Gastrocnemius medialis (tissue), 4 donors: ENCODE measurements at regions not wholly inside any gene's neighbourhood (a gene's known extent, or its start where the extent isn't known, plus 50 kb on each side); places are given as distances from the start of the nearest gene placed in this dataset.

Experiments
- ATAC-seq, 2 donors: fragments of 150-250 bp; one replicate each; pipeline ENCODE4 v1.9.1; 2016
- DNase-seq, 2 donors: peaks; one replicate each; pipeline ENCODE4 v3.0.0-alpha.2; 2019
- H3K27ac ChIP-seq, 4 donors: fragments of 200-600 bp; sonication (generic); 1 replicate in 1 of 4; 2 replicates in 3 of 4; pipeline ENCODE4 v1.5.1; 2016 to 2018; ENCODE audit warnings: mild to moderate bottlenecking in 2 of 4, moderate library complexity in 1 of 4
- H3K27me3 ChIP-seq, 3 donors: fragments of 200-600 bp; sonication (generic) in 2 of 3; 1 replicate in 1 of 3; 2 replicates in 2 of 3; pipeline versions ENCODE4 v1.5.1 to v1.6.0; 2016 to 2019; ENCODE audit warnings: mild to moderate bottlenecking in 1 of 3, moderate library complexity in 1 of 3
- H3K36me3 ChIP-seq, 2 donors: fragments of 200-600 bp; sonication (generic) in 1 of 2; one replicate each; pipeline ENCODE4 v1.5.1; 2017 to 2018
- H3K4me1 ChIP-seq, 2 donors: fragments of 200-600 bp; sonication (generic) in 1 of 2; one replicate each; pipeline ENCODE4 v1.5.1; 2016 to 2017; ENCODE audit warnings: mild to moderate bottlenecking in 2 of 2
- H3K4me3 ChIP-seq, 4 donors: fragments of 200-600 bp; sonication (generic) in 3 of 4; 1 replicate in 1 of 4; 2 replicates in 3 of 4; pipeline ENCODE4 v1.5.1; 2016 to 2019; ENCODE audit warnings: mild to moderate bottlenecking in 2 of 4
- H3K9me3 ChIP-seq, 3 donors: fragments of 200-600 bp; sonication (generic) in 2 of 3; 1 replicate in 1 of 3; 2 replicates in 2 of 3; pipeline ENCODE4 v1.5.1; 2016 to 2019
- CTCF ChIP-seq, 5 experiments: fragments of 450-650 bp in 3 of 5; fragments of 200-600 bp in 2 of 5; sonication (generic) in 2 of 5; IDR thresholded peaks in 4 of 5; conservative IDR thresholded peaks in 1 of 5; 1 replicate in 4 of 5; 2 replicates in 1 of 5; pipeline ENCODE4 v1.5.1; 2016 to 2019; ENCODE audit warnings: antibody characterized with exemption in 5 of 5, mild to moderate bottlenecking in 3 of 5, moderate library complexity in 3 of 5
- POLR2A ChIP-seq, 2 donors: fragments of 450-650 bp; IDR thresholded peaks; one replicate each; pipeline ENCODE4 v1.6.1; 2017; ENCODE audit warnings: antibody characterized with exemption in 2 of 2, mild to moderate bottlenecking in 2 of 2, moderate library complexity in 2 of 2
- in situ Hi-C, 4 donors: fragments of 200-750 bp; cut with MboI; loops; one replicate each; pipeline versions ENCODE4 v1.15.0 to v1.8.0; 2017; ENCODE audit warnings: low sequenced_read_pairs in 4 of 4
- intact Hi-C: fragments of 100-400 bp; cut with DNase I; formaldehyde crosslinking; loops from one replicate; pipeline ENCODE4 v1.15.1; 2023; ENCODE audit warnings: low total_unique reads

DNA sequence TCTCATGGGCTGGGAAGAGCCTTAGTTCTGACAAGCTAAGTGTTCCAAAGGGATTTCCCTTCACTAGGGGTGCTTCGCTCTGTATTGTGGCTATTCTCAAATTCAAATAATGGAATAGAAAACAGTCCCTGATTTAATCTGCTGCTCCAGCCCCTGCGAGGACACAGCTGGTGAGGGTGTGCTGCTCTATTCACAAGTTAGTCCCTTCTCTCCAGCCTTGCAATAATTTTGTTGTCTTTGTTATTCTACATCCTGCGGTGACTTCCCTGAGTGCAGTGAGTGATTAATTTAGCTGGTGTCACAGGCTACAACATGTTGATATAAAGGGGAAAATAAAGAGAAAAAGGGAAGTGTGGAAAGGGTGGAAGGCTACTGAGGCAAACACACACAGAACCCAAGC, 180.5 kb upstream of the VEPH1 start:
- in situ Hi-C loops (no loop called here), intact Hi-C loops (no loop called here)
- Histone ChIP-seq H3K27ac (no peak overlapping the region), H3K27me3 (no peaks in the 10 kb centered on the region), H3K9me3 (no peaks in the 10 kb centered on the region), H3K36me3 (no peaks in the 10 kb centered on the region), H3K4me3 (no peak overlapping the region), H3K4me1 (no peaks in the 10 kb centered on the region)
- TF ChIP-seq CTCF (IDR thresholded peaks at IDR 0.05 in 4 of 5, conservative IDR thresholded peaks at IDR 0.05 in 1 of 5) (no peak), POLR2A (IDR thresholded peaks at IDR 0.05) (no peak)
- DNase-seq (no peak), ATAC-seq (no peak)

GRCh38 chr3:157672061-157672460, 168.8 kb upstream of the VEPH1 start:
- in situ Hi-C loops = no loop called here
- H3K9me3 ChIP-seq = no peaks in the 10 kb centered on the region
- intact Hi-C loops = no loop called here
- no peaks in the 10 kb centered on the region for H3K36me3 ChIP-seq
- H3K27me3 ChIP-seq = no peaks in the 10 kb centered on the region
- H3K27ac ChIP-seq = no peak overlapping the region
- peaks cover 0 to 7% of the 10 kb centered on the region in 2 donors for H3K4me1 ChIP-seq
- no peak overlapping the region for H3K4me3 ChIP-seq
- ATAC-seq (no peak), DNase-seq (no peak)
- TF ChIP-seq POLR2A (IDR thresholded peaks at IDR 0.05) = no peak
- TF ChIP-seq CTCF (IDR thresholded peaks at IDR 0.05 in 4 of 5, conservative IDR thresholded peaks at IDR 0.05 in 1 of 5) = no peak

DNA sequence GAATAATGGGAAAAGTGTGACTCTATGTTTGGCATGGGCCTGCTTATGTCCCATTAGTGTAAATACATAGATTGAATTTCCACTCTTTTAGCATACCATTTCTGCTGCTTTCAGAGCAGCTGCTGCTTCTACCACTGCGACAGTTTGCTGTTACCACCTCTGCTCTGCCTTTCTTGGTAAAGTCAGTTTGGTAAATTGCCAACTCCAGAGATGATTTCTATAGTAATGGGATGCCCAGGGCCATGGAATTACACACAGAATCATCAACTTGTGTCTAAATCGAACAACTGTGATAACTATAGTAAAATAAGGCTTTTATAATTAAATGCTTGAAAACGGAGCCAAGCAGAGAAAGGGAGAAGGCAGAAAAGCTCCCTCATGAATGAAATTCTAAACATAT, 168.4 kb upstream of the VEPH1 start:
- in situ Hi-C loops = no loop called here
- no peak for ATAC-seq
- H3K9me3 ChIP-seq = no peaks in the 10 kb centered on the region

DNA sequence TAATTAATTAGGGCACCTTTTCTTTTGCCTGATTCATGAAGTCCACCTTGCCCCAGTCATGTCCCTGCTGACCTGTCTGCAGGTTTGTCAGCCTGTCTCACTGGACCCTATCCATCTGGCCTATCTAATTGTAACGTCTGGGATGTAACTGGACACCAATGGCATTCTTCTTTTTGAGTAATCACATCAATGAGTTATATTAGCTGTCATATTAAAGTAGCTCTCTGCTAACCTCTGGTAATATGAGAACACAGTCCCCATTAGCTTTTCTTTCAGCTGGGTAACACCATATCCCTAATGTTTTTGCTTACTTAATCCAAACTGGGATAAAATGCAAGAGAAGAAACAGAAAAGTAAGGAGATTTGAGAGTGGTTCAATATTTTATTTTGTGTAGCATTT, 166.2 kb upstream of the VEPH1 start:
- H3K4me1 ChIP-seq = peaks cover 0 to 7% of the 10 kb centered on the region in 2 donors
- in situ Hi-C loops (no loop called here), intact Hi-C loops (no loop called here)
- H3K27me3 ChIP-seq = no peaks in the 10 kb centered on the region
- TF ChIP-seq CTCF (IDR thresholded peaks at IDR 0.05 in 4 of 5, conservative IDR thresholded peaks at IDR 0.05 in 1 of 5) (no peak), POLR2A (IDR thresholded peaks at IDR 0.05) (no peak)
- peak; percentile 11 to 19 for DNase-seq
- no peak overlapping the region for H3K27ac ChIP-seq
- no peaks in the 10 kb centered on the region for H3K36me3 ChIP-seq
- peak; percentile 74 to 84 for ATAC-seq
- no peak overlapping the region for H3K4me3 ChIP-seq
- H3K9me3 ChIP-seq = no peaks in the 10 kb centered on the region

More for the DNA sequence above, 168.4 kb upstream of the VEPH1 start:
- DNase-seq = no peak
- intact Hi-C loops = no loop called here
- Histone ChIP-seq H3K27me3 (no peaks in the 10 kb centered on the region), H3K4me3 (no peak overlapping the region), H3K36me3 (no peaks in the 10 kb centered on the region), H3K4me1 (peaks cover 0 to 7% of the 10 kb centered on the region in 2 donors), H3K27ac (no peak overlapping the region)
- TF ChIP-seq POLR2A (IDR thresholded peaks at IDR 0.05) = no peak
- TF ChIP-seq CTCF (IDR thresholded peaks at IDR 0.05 in 4 of 5, conservative IDR thresholded peaks at IDR 0.05 in 1 of 5) = no peak

GRCh38 chr3:157667493-157667892, 164.3 kb upstream of the VEPH1 start:
- H3K4me3 ChIP-seq = no peak overlapping the region
- ATAC-seq = no peak
- in situ Hi-C loops = no loop called here

More at GRCh38 chr3:157667493-157667892, 164.3 kb upstream of the VEPH1 start:
- Histone ChIP-seq H3K9me3 (no peaks in the 10 kb centered on the region), H3K27me3 (no peaks in the 10 kb centered on the region), H3K4me1 (peaks cover 0 to 7% of the 10 kb centered on the region in 2 donors), H3K36me3 (no peaks in the 10 kb centered on the region), H3K27ac (no peak overlapping the region)
- no peak for DNase-seq
- intact Hi-C loops = no loop called here
- TF ChIP-seq POLR2A (IDR thresholded peaks at IDR 0.05) (no peak), CTCF (IDR thresholded peaks at IDR 0.05 in 4 of 5, conservative IDR thresholded peaks at IDR 0.05 in 1 of 5) (no peak)
